ENCODE measurements at regions not wholly inside any gene's neighbourhood (a gene's known extent, or its start where the extent isn't known, plus 50 kb on each side); places are given as distances from the start of the nearest gene placed in this dataset.

DNA sequence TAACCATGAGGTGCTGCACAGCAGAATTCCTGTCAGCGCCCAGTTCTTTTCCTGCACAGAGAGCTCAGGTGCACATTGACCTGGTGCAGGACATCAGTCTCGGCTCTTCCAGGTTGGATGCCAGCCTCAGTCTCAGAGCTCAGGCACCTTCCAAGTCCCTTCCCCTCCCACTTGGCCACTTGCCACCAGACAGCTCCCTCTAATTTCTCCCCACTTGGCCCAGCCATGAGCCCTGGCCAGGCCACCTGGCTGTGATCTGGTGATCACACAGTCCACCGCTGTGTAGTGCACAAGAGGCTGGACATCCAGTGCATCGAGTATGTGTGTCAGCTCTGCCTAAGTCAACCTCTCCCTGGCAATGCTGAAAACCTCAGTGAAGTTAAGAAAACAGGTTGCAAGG is 336.6 kb upstream of the MYT1L start:
- Histone ChIP-seq H3K27me3 (no peaks in the 10 kb centered on the region), H3K9me3 (no peaks in the 10 kb centered on the region), H3K4me1 (no peaks in the 10 kb centered on the region), H3K4me3 (no peak overlapping the region), H3K36me3 (no peaks in the 10 kb centered on the region), H3K27ac (no peak overlapping the region)
- ATAC-seq: no peak
- TF ChIP-seq POLR2A (IDR thresholded peaks at IDR 0.05): no peak
- TF ChIP-seq, protein P1, sequence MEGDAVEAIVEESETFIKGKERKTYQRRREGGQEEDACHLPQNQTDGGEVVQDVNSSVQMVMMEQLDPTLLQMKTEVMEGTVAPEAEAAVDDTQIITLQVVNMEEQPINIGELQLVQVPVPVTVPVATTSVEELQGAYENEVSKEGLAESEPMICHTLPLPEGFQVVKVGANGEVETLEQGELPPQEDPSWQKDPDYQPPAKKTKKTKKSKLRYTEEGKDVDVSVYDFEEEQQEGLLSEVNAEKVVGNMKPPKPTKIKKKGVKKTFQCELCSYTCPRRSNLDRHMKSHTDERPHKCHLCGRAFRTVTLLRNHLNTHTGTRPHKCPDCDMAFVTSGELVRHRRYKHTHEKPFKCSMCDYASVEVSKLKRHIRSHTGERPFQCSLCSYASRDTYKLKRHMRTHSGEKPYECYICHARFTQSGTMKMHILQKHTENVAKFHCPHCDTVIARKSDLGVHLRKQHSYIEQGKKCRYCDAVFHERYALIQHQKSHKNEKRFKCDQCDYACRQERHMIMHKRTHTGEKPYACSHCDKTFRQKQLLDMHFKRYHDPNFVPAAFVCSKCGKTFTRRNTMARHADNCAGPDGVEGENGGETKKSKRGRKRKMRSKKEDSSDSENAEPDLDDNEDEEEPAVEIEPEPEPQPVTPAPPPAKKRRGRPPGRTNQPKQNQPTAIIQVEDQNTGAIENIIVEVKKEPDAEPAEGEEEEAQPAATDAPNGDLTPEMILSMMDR (IDR thresholded peaks at IDR 0.05): no peak
- WGBS (ENCODE audit: insufficient coverage, low coverage, low lambda C conversion rate, missing lambda C conversion rate): 58% methylated on average over 2 of the region's 4 CpGs
- intact Hi-C loops (cut with DNase I): no loop called here
- DNase-seq: no peak

DNA sequence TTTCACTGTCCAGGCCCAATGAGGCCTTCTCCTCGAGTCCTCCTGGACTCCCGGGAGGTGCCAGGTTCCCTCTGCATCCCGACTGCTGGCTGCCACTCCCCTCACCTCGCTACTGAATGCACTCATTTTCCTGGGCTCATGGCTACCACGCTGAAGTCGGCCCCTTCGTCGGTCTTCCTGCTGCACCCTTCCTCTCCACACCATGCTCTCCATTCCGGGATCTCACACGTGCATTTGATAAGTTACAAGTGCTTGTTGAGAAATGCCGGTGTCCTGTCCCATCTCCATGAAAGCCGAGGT is 334.7 kb upstream of the MYT1L start:
- Histone ChIP-seq H3K4me3 (no peak overlapping the region), H3K27me3 (no peaks in the 10 kb centered on the region), H3K36me3 (no peaks in the 10 kb centered on the region), H3K27ac (no peak overlapping the region), H3K4me1 (no peaks in the 10 kb centered on the region), H3K9me3 (no peaks in the 10 kb centered on the region)
- intact Hi-C loops (cut with DNase I): no loop called here
- 53% methylated on average over 6 of the region's 12 CpGs for WGBS (ENCODE audit: insufficient coverage, low coverage, low lambda C conversion rate, missing lambda C conversion rate)
- TF ChIP-seq, protein P1 (IDR thresholded peaks at IDR 0.05): no peak
- TF ChIP-seq POLR2A (IDR thresholded peaks at IDR 0.05): no peak
- no peak for DNase-seq
- ATAC-seq: no peak

- intact Hi-C loops (cut with DNase I): no loop called here
- ATAC-seq (no peak), DNase-seq (no peak)
- Histone ChIP-seq H3K36me3 (no peaks in the 10 kb centered on the region), H3K9me3 (no peaks in the 10 kb centered on the region), H3K4me1 (no peaks in the 10 kb centered on the region), H3K27ac (no peak overlapping the region), H3K27me3 (no peaks in the 10 kb centered on the region), H3K4me3 (no peak overlapping the region)
- TF ChIP-seq, protein P1 (IDR thresholded peaks at IDR 0.05): no peak
- TF ChIP-seq POLR2A (IDR thresholded peaks at IDR 0.05): no peak
- WGBS (ENCODE audit: insufficient coverage, low coverage, low lambda C conversion rate, missing lambda C conversion rate): 81% methylated on average over 6 of the region's 28 CpGs
Measured at GRCh38 chr2:2664989-2665833, 334.1 kb upstream of the MYT1L start.

GRCh38 chr2:2663401-2664036 is 332.4 kb upstream of the MYT1L start:
- H3K27me3 ChIP-seq: no peaks in the 10 kb centered on the region
- 53% methylated on average over 6 of the region's 23 CpGs for WGBS (ENCODE audit: insufficient coverage, low coverage, low lambda C conversion rate, missing lambda C conversion rate)
- no peak overlapping the region for H3K4me3 ChIP-seq
- intact Hi-C loops (cut with DNase I): no loop called here
- no peaks in the 10 kb centered on the region for H3K36me3 ChIP-seq
- TF ChIP-seq, protein P1 (IDR thresholded peaks at IDR 0.05): no peak
- TF ChIP-seq POLR2A (IDR thresholded peaks at IDR 0.05): no peak
- H3K27ac ChIP-seq: no peak overlapping the region
- DNase-seq: no peak
- ATAC-seq: no peak
- no peaks in the 10 kb centered on the region for H3K4me1 ChIP-seq
- no peaks in the 10 kb centered on the region for H3K9me3 ChIP-seq

All from right lobe of liver (tissue), 6 donors.